Vagina (tissue), 2 donors: ENCODE measurements at regions not wholly inside any gene's neighbourhood (a gene's known extent, or its start where the extent isn't known, plus 50 kb on each side); places are given as distances from the start of the nearest gene placed in this dataset.

Source experiments
- POLR2A ChIP-seq, 2 donors: fragments of 450-650 bp; IDR thresholded peaks; one replicate each; pipeline ENCODE4 v1.6.1; 2017; ENCODE audit warnings: antibody characterized with exemption in 2 of 2, mild to moderate bottlenecking in 2 of 2, moderate library complexity in 2 of 2
- TF ChIP-seq, protein P1 (sequence below), 3 experiments: fragments of 450-650 bp in 2 of 3; fragments of 200-600 bp in 1 of 3; sonication (generic) in 1 of 3; IDR thresholded peaks; one replicate each; pipeline ENCODE4 v1.5.1; 2017 to 2019; ENCODE audit warnings: antibody characterized with exemption in 3 of 3, mild to moderate bottlenecking in 2 of 3, moderate library complexity in 2 of 3

DNA sequence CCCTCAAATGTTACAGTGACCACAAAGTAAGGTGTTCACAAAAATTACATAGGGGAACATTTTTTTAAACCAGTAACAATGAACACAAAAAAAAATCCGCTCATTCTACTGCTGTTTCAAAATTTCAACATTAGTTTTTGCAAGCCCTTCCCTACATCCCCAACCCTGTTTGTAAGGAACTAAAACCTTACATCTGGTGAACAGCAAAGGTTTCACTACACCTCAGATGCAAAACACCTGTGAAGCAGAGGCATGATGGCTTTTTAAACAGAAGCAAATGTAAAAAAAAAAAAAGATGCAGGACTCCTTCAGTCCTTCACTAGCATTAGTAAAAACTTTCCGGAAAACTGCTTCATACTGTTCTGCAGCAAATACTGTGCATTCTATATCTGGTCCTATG lies 50.0 kb upstream of the API5 start:
- TF ChIP-seq, protein P1, sequence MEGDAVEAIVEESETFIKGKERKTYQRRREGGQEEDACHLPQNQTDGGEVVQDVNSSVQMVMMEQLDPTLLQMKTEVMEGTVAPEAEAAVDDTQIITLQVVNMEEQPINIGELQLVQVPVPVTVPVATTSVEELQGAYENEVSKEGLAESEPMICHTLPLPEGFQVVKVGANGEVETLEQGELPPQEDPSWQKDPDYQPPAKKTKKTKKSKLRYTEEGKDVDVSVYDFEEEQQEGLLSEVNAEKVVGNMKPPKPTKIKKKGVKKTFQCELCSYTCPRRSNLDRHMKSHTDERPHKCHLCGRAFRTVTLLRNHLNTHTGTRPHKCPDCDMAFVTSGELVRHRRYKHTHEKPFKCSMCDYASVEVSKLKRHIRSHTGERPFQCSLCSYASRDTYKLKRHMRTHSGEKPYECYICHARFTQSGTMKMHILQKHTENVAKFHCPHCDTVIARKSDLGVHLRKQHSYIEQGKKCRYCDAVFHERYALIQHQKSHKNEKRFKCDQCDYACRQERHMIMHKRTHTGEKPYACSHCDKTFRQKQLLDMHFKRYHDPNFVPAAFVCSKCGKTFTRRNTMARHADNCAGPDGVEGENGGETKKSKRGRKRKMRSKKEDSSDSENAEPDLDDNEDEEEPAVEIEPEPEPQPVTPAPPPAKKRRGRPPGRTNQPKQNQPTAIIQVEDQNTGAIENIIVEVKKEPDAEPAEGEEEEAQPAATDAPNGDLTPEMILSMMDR (IDR thresholded peaks at IDR 0.05), result no peak
- no peak for TF ChIP-seq POLR2A (IDR thresholded peaks at IDR 0.05)
